Glutamatergic neuron (in vitro differentiated cells): ENCODE measurements at regions not wholly inside any gene's neighbourhood (a gene's known extent, or its start where the extent isn't known, plus 50 kb on each side); places are given as distances from the start of the nearest gene placed in this dataset.

Source experiments
- DNase-seq: peaks from one replicate; pipeline ENCODE4 v3.0.0; 2022
- H3K27ac Mint-ChIP-seq: one replicate; pipeline ENCODE4 v1.8.0; 2020; ENCODE audit warnings: mild to moderate bottlenecking, mixed read lengths, inconsistent platforms; ENCODE audit not compliant: unreplicated experiment
- H3K27me3 Mint-ChIP-seq: one replicate; pipeline ENCODE4 v1.8.0; 2020; ENCODE audit warnings: mild to moderate bottlenecking, moderate library complexity, mixed read lengths, inconsistent platforms; ENCODE audit not compliant: unreplicated experiment
- H3K36me3 Mint-ChIP-seq: one replicate; pipeline ENCODE4 v1.8.0; 2020; ENCODE audit warnings: mild to moderate bottlenecking, mixed read lengths, inconsistent platforms; ENCODE audit not compliant: unreplicated experiment
- H3K4me1 Mint-ChIP-seq: one replicate; pipeline ENCODE4 v1.8.0; 2020; ENCODE audit warnings: mild to moderate bottlenecking, low read depth, mixed read lengths, inconsistent platforms; ENCODE audit not compliant: unreplicated experiment
- H3K4me3 Mint-ChIP-seq: one replicate; pipeline ENCODE4 v1.8.0; 2020; ENCODE audit warnings: mild to moderate bottlenecking, mixed read lengths, inconsistent platforms; ENCODE audit not compliant: unreplicated experiment
- H3K9me3 Mint-ChIP-seq: one replicate; pipeline ENCODE4 v1.8.0; 2020; ENCODE audit warnings: mild to moderate bottlenecking, moderate library complexity, mixed read lengths, inconsistent platforms; ENCODE audit not compliant: unreplicated experiment
- TF ChIP-seq, protein P1 (sequence below): fragments of 200-600 bp; sonication (generic); IDR thresholded peaks from one replicate; pipeline ENCODE4 v1.5.0; 2021; ENCODE audit not compliant: partially characterized antibody, unreplicated experiment

DNA sequence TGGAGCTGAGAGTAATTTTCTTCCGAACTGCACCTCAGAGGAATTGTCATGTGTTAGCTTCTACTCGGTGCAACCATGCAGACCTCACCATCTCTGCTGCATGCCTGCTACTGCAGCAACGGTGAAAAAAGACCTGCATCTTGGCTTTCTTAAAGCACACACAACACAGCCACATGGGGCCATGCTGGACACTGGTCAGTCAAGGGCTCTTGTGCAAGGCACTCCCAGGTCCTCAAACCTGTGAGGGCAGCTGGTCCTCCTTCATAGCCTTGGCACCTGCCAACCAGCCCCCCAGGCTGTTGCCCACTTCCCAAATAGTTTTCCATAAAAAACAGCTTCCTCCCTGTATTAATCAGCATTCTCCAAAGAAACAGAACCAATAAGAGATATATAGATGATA is 113.5 kb upstream of the TEX51 start:
- no peak for DNase-seq
- Mint-ChIP-seq H3K4me1 (peaks cover 7% of the 10 kb centered on the region), H3K4me3 (no peak overlapping the region), H3K27ac (no peak overlapping the region), H3K27me3 (peaks cover 6% of the 10 kb centered on the region), H3K36me3 (no peaks in the 10 kb centered on the region), H3K9me3 (peaks cover 4% of the 10 kb centered on the region)
- TF ChIP-seq, protein P1, sequence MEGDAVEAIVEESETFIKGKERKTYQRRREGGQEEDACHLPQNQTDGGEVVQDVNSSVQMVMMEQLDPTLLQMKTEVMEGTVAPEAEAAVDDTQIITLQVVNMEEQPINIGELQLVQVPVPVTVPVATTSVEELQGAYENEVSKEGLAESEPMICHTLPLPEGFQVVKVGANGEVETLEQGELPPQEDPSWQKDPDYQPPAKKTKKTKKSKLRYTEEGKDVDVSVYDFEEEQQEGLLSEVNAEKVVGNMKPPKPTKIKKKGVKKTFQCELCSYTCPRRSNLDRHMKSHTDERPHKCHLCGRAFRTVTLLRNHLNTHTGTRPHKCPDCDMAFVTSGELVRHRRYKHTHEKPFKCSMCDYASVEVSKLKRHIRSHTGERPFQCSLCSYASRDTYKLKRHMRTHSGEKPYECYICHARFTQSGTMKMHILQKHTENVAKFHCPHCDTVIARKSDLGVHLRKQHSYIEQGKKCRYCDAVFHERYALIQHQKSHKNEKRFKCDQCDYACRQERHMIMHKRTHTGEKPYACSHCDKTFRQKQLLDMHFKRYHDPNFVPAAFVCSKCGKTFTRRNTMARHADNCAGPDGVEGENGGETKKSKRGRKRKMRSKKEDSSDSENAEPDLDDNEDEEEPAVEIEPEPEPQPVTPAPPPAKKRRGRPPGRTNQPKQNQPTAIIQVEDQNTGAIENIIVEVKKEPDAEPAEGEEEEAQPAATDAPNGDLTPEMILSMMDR, result no peak

DNA sequence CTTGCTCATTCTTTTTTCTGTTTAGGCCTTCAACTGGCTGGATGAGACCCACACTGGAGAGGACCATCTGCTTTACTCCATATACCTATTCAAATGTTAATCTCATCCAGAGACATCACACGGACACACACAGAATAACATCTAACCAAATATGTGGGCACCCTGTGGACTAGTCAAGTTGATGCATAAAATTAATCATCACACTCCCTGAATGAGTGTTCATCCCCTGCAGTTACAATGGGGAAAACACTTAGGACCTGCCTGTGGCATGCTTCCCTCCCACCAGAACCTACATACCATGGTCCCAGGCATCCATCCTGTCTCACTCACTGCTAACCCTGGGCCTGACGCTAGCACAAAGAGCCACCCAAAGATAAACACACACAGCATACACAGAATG is 112.8 kb upstream of the TEX51 start:
- Mint-ChIP-seq H3K27me3 (peaks cover 6% of the 10 kb centered on the region), H3K27ac (no peak overlapping the region), H3K4me3 (no peak overlapping the region), H3K9me3 (peaks cover 4% of the 10 kb centered on the region), H3K36me3 (no peaks in the 10 kb centered on the region), H3K4me1 (peaks cover 7% of the 10 kb centered on the region)
- DNase-seq, result no peak
- TF ChIP-seq, protein P1, result no peak

DNA sequence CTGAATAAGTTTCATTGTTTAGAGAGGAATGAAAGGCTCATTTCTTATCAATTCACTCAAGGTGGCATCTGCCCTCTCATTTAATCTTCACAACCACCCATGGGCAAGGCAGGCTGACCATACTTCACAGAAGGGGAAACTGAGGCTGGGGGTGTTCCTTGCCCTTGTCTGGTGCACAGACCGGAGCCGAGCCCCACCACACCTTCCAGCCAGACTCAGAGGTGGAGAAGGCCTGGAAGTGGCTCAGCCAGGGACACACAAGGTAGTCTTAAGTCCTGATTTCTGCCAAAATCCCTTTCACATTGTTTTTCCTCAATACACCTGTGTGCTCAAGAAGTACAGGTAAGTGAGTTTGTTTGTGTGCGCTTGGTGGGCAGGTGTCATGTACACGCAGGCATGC is 111.9 kb upstream of the TEX51 start:
- no peaks in the 10 kb centered on the region for H3K36me3 Mint-ChIP-seq
- peaks cover 7% of the 10 kb centered on the region for H3K4me1 Mint-ChIP-seq
- H3K27ac Mint-ChIP-seq, result no peak overlapping the region
- peaks cover 4% of the 10 kb centered on the region for H3K9me3 Mint-ChIP-seq
- H3K27me3 Mint-ChIP-seq, result peaks cover 6% of the 10 kb centered on the region
- no peak for DNase-seq
- no peak overlapping the region for H3K4me3 Mint-ChIP-seq
- TF ChIP-seq, protein P1, result no peak

DNA sequence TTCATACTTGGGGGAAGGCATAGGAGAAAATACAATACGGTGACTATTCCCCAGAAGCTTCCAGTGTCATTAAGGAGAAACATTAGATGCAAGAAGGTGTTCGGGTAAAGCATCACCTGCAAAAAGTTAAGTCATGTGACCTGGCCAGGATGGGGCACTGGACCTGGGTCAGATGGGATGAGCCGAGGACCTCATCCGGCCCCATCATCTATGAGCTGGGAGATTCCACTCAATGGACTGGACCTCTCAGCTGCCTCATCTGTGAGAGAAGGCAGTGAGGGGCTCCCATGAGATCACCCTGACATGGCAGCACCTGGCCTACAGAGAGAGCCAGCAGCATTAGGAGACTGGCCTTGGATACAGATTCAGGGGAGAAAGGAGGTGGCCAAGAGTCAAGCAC is 111.4 kb upstream of the TEX51 start:
- Mint-ChIP-seq H3K27ac (no peak overlapping the region), H3K4me3 (no peak overlapping the region), H3K4me1 (peaks cover 3% of the 10 kb centered on the region), H3K9me3 (peaks cover 4% of the 10 kb centered on the region), H3K27me3 (peaks cover 6% of the 10 kb centered on the region), H3K36me3 (no peaks in the 10 kb centered on the region)
- TF ChIP-seq, protein P1, result no peak
- DNase-seq, result no peak

DNA sequence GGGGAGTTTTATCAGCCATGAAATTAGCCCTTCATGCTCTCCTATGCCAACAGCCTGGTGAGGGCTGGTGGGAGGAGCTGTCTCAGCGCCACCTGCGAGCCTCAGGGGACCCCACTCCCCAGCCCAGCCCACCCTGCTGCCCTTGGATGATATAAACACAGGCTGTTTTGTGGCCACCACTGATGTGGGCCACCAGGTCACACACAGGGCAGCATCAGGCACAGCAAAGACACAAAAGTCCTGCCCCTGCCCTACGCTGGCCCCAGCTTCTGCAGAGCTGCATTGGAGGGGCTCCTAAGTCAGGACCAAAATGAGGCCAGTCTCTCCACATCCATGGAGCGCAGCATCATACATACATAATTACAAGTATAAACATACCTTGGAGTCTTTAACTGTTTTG is 110.6 kb upstream of the TEX51 start:
- TF ChIP-seq, protein P1, result no peak
- no peak for DNase-seq
- H3K27me3 Mint-ChIP-seq, result peaks cover 6% of the 10 kb centered on the region
- peaks cover 8% of the 10 kb centered on the region for H3K9me3 Mint-ChIP-seq
- H3K4me3 Mint-ChIP-seq, result no peak overlapping the region
- H3K4me1 Mint-ChIP-seq, result peaks cover 8% of the 10 kb centered on the region
- no peak overlapping the region for H3K27ac Mint-ChIP-seq
- H3K36me3 Mint-ChIP-seq, result no peaks in the 10 kb centered on the region
